H1 (cell line): ENCODE measurements at regions not wholly inside any gene's neighbourhood (a gene's known extent, or its start where the extent isn't known, plus 50 kb on each side); places are given as distances from the start of the nearest gene placed in this dataset.

ENCODE experiments used
- CTCF ChIA-PET: fragments of 300-600 bp; sonication (Branson Sonifier 250); formaldehyde crosslinking; loops from one replicate; lab custom pipeline; 2021; ENCODE audit not compliant: partially characterized antibody; lab: Charles Lee
- POLR2A ChIA-PET: fragments of 300-600 bp; sonication (Branson Sonifier 250); formaldehyde crosslinking; loops from one replicate; lab custom pipeline; 2021; ENCODE audit warnings: inconsistent platforms; ENCODE audit not compliant: partially characterized antibody; lab: Charles Lee
- DNase-seq, 2 experiments: peaks; one replicate each; pipeline versions ENCODE4 v3.0.0 to v3.0.0-alpha.2; 2010 to 2022; ENCODE audit warnings: low spot score in 2 of 2, low read depth in 1 of 2, mixed read lengths in 1 of 2
- FAIRE-seq: peaks from 2 replicates; lab custom pipeline; 2011; peaks lifted over from hg19 to GRCh38; lab: Jason Lieb, UNC
- H2AFZ ChIP-seq: 2 replicates; pipeline ENCODE4 v1.8.1; 2012; ENCODE audit warnings: low read length, inconsistent platforms
- H2AK5ac ChIP-seq: 2 replicates; pipeline ENCODE4 v1.6.1; 2013; ENCODE audit warnings: low read depth, low read length
- H2BK120ac ChIP-seq: replicated peaks from 2 replicates; pipeline ENCODE3; 2013; ENCODE audit warnings: low read depth, low read length, inconsistent platforms
- H2BK12ac ChIP-seq: 2 replicates; pipeline ENCODE4 v1.6.1; 2013; ENCODE audit warnings: low read depth, low read length
- H2BK15ac ChIP-seq: 2 replicates; pipeline ENCODE4 v1.6.1; 2013; ENCODE audit warnings: low read length
- H2BK20ac ChIP-seq: 2 replicates; pipeline ENCODE4 v1.6.1; 2013; ENCODE audit warnings: low read length
- H2BK5ac ChIP-seq: 2 replicates; pipeline ENCODE4 v1.6.1; 2013; ENCODE audit warnings: low read depth, low read length
- H3K14ac ChIP-seq: 2 replicates; pipeline ENCODE4 v1.6.1; 2013; ENCODE audit warnings: inconsistent platforms; ENCODE audit not compliant: insufficient read length
- H3K18ac ChIP-seq: 2 replicates; pipeline ENCODE4 v1.6.1; 2013; ENCODE audit warnings: low read length; ENCODE audit errors: extremely low read depth
- H3K23ac ChIP-seq: 2 replicates; pipeline ENCODE4 v1.6.1; 2013; ENCODE audit warnings: inconsistent platforms; ENCODE audit not compliant: insufficient read length
- H3K23me2 ChIP-seq: 2 replicates; pipeline ENCODE4 v1.6.1; 2013; ENCODE audit warnings: low read depth, low read length
- H3K27ac ChIP-seq: 2 replicates; pipeline ENCODE4 v1.6.1; 2011; ENCODE audit warnings: low read depth, low read length, inconsistent platforms
- H3K27me3 ChIP-seq, 4 experiments: replicated peaks in 1 of 4; 1 replicate in 1 of 4; 2 replicates in 3 of 4; pipeline versions ENCODE4 v1.6.1 to v1.8.1; 2011 to 2013; ENCODE audit warnings: low read length in 3 of 4, mild to moderate bottlenecking in 3 of 4, inconsistent platforms in 2 of 4, mixed read lengths in 2 of 4, moderate library complexity in 1 of 4; ENCODE audit not compliant: control insufficient read depth in 3 of 4, insufficient read depth in 3 of 4; ENCODE audit errors: extremely low read depth in 1 of 4
- H3K36me3 ChIP-seq, 4 experiments: 2 replicates each; pipeline versions ENCODE4 v1.6.1 to v1.8.1; 2011 to 2013; ENCODE audit warnings: mild to moderate bottlenecking in 4 of 4, low read length in 3 of 4, moderate library complexity in 2 of 4, control low read depth in 1 of 4, inconsistent platforms in 1 of 4; ENCODE audit not compliant: insufficient read depth in 4 of 4, control insufficient read depth in 2 of 4
- H3K4ac ChIP-seq: replicated peaks from 2 replicates; pipeline ENCODE3; 2013; ENCODE audit warnings: low read length, low read depth, mixed read lengths, inconsistent platforms; ENCODE audit not compliant: insufficient read length
- H3K4me1 ChIP-seq, 4 experiments: replicated peaks in 1 of 4; 1 replicate in 1 of 4; 2 replicates in 3 of 4; pipeline versions ENCODE4 v1.6.1 to v1.8.1; 2011 to 2013; ENCODE audit warnings: low read length in 3 of 4, inconsistent platforms in 2 of 4, mixed read lengths in 1 of 4; ENCODE audit not compliant: insufficient read depth in 4 of 4, control insufficient read depth in 3 of 4
- H3K4me2 ChIP-seq, 2 experiments: 2 replicates each; pipeline versions ENCODE4 v1.6.1 to v1.8.1; 2011 to 2013; ENCODE audit warnings: low read depth in 2 of 2, low read length in 2 of 2, control low read depth in 1 of 2, inconsistent platforms in 1 of 2, mild to moderate bottlenecking in 1 of 2; ENCODE audit not compliant: insufficient read depth in 1 of 2
- H3K4me3 ChIP-seq, 4 experiments: fragments of 200-600, 300-600 bp in 1 of 4; sonication (generic), shearing (Covaris generic), sonication (Bioruptor Twin) in 1 of 4; 2 replicates each; pipeline versions ENCODE4 v1.5.1 to v1.8.1; 2011 to 2016; ENCODE audit warnings: low read length in 4 of 4, low read depth in 3 of 4, control low read depth in 2 of 4, inconsistent platforms in 2 of 4, mild to moderate bottlenecking in 2 of 4, mixed read lengths in 1 of 4, moderate library complexity in 1 of 4; ENCODE audit not compliant: insufficient read depth in 2 of 4; ENCODE audit errors: extremely low read depth in 1 of 4
- H3K56ac ChIP-seq: replicated peaks from 2 replicates; pipeline ENCODE3; 2013; ENCODE audit warnings: low read depth, mild to moderate bottlenecking, mixed read lengths, low read length, inconsistent platforms; ENCODE audit not compliant: insufficient read length
- H3K79me1 ChIP-seq: 2 replicates; pipeline ENCODE4 v1.6.1; 2013; ENCODE audit warnings: low read depth, low read length, control low read depth
- H3K79me2 ChIP-seq, 2 experiments: 2 replicates each; pipeline versions ENCODE4 v1.6.1 to v1.8.1; 2012 to 2013; ENCODE audit warnings: low read length in 2 of 2, mild to moderate bottlenecking in 2 of 2, inconsistent platforms in 1 of 2; ENCODE audit not compliant: insufficient read depth in 2 of 2, control insufficient read depth in 1 of 2
- H3K9ac ChIP-seq, 4 experiments: replicated peaks in 1 of 4; 1 replicate in 1 of 4; 2 replicates in 3 of 4; pipeline versions ENCODE4 v1.6.1 to v1.8.1; 2011 to 2013; ENCODE audit warnings: low read depth in 3 of 4, low read length in 3 of 4, control low read depth in 2 of 4, mild to moderate bottlenecking in 2 of 4, moderate library complexity in 2 of 4, inconsistent platforms in 1 of 4; ENCODE audit errors: extremely low read depth in 1 of 4
- H3K9me3 ChIP-seq, 2 experiments: 2 replicates each; pipeline versions ENCODE4 v1.6.1 to v1.8.1; 2012 to 2013; ENCODE audit warnings: mild to moderate bottlenecking in 2 of 2, moderate library complexity in 2 of 2, control low read depth in 1 of 2, inconsistent platforms in 1 of 2, low read depth in 1 of 2, low read length in 1 of 2, mixed read lengths in 1 of 2; ENCODE audit not compliant: insufficient read depth in 2 of 2
- H4K20me1 ChIP-seq, 2 experiments: replicated peaks in 1 of 2; 2 replicates each; pipeline versions ENCODE3 to v1.8.1; 2011 to 2013; ENCODE audit warnings: inconsistent platforms in 2 of 2, low read length in 2 of 2, mild to moderate bottlenecking in 1 of 2; ENCODE audit not compliant: insufficient read depth in 2 of 2, control insufficient read depth in 1 of 2
- H4K5ac ChIP-seq: 2 replicates; pipeline ENCODE4 v1.6.1; 2013; ENCODE audit warnings: low read length, low read depth, mixed read lengths, inconsistent platforms; ENCODE audit not compliant: insufficient read length
- H4K8ac ChIP-seq: 2 replicates; pipeline ENCODE4 v1.8.0; 2013; ENCODE audit warnings: mild to moderate bottlenecking, moderate library complexity, low read length, inconsistent platforms; ENCODE audit not compliant: insufficient read depth; ENCODE audit errors: extremely low read depth
- H4K91ac ChIP-seq: replicated peaks from 2 replicates; pipeline ENCODE3; 2013; ENCODE audit warnings: low read length, mixed read lengths, inconsistent platforms; ENCODE audit not compliant: insufficient read length
- ASH2L ChIP-seq: fragments of 200-600, 300-600 bp; sonication (generic); IDR thresholded peaks from one replicate; pipeline ENCODE4 v1.7.1; 2017; ENCODE audit warnings: low read length
- BACH1 ChIP-seq: IDR thresholded peaks from 2 replicates; pipeline ENCODE4 v1.6.1; 2012; ENCODE audit warnings: low read length, improper control_type of control experiment
- BCL11A ChIP-seq, 2 experiments: IDR thresholded peaks; one replicate each; pipeline ENCODE4 v1.6.1; 2011; ENCODE audit warnings: low read depth in 2 of 2, low read length in 2 of 2, mild to moderate bottlenecking in 2 of 2
- EZH2 ChIP-seq: fragments of 200-600 bp; sonication (generic); IDR thresholded peaks from 2 replicates; pipeline ENCODE4 v1.7.1; 2012; ENCODE audit warnings: low read depth, mild to moderate bottlenecking, moderate library complexity, low read length, inconsistent platforms; ENCODE audit not compliant: severe bottlenecking
- GABPA ChIP-seq: IDR thresholded peaks from 2 replicates; pipeline ENCODE4 v1.6.1; 2011; ENCODE audit warnings: mild to moderate bottlenecking, low read length, moderate library complexity, borderline replicate concordance; ENCODE audit not compliant: insufficient read depth
- KDM4A ChIP-seq: IDR thresholded peaks from one replicate; pipeline ENCODE4 v1.7.1; 2012; ENCODE audit warnings: low read depth, mild to moderate bottlenecking, moderate library complexity, low read length, inconsistent platforms; ENCODE audit not compliant: severe bottlenecking
- KDM5A ChIP-seq: fragments of 200-600 bp; IDR thresholded peaks from 2 replicates; pipeline ENCODE4 v1.7.1; 2012; ENCODE audit warnings: mild to moderate bottlenecking, low read length, inconsistent platforms, mixed read lengths
- SIRT6 ChIP-seq: IDR thresholded peaks from one replicate; pipeline ENCODE4 v1.7.1; 2012; ENCODE audit warnings: low read length, inconsistent platforms
- SP1 ChIP-seq: IDR thresholded peaks from 2 replicates; pipeline ENCODE4 v1.6.1; 2011; ENCODE audit warnings: low read depth, low read length
- SRF ChIP-seq: IDR thresholded peaks from 2 replicates; pipeline ENCODE4 v1.6.1; 2011; ENCODE audit warnings: mild to moderate bottlenecking, low read depth, low read length, moderate library complexity
- SUZ12 ChIP-seq: fragments of 200-600 bp; sonication (generic); IDR thresholded peaks from 2 replicates; pipeline ENCODE4 v1.6.1; 2012; ENCODE audit warnings: mild to moderate bottlenecking, inconsistent platforms, low read length, moderate library complexity, mixed read lengths
- WGBS, 2 experiments: shearing (Covaris generic) in 1 of 2; methylation state at CpG; one replicate each; pipeline versions ENCODE4 v1.1.6 to v1.1.7; 2013 to 2015; ENCODE audit warnings: low lambda C conversion rate in 2 of 2, mixed read lengths in 2 of 2, inconsistent platforms in 1 of 2, low coverage in 1 of 2, missing lambda C conversion rate in 1 of 2; ENCODE audit not compliant: insufficient replicate concordance in 2 of 2, insufficient coverage in 1 of 2, insufficient read length in 1 of 2; ENCODE audit errors: extremely low coverage in 1 of 2, missing lambda C conversion rate in 1 of 2; 5-methylcytosine and 5-hydroxymethylcytosine counted together
- TF ChIP-seq, protein P1 (sequence below): IDR thresholded peaks from 2 replicates; pipeline ENCODE4 v1.6.1; 2012; ENCODE audit warnings: inconsistent platforms

DNA sequence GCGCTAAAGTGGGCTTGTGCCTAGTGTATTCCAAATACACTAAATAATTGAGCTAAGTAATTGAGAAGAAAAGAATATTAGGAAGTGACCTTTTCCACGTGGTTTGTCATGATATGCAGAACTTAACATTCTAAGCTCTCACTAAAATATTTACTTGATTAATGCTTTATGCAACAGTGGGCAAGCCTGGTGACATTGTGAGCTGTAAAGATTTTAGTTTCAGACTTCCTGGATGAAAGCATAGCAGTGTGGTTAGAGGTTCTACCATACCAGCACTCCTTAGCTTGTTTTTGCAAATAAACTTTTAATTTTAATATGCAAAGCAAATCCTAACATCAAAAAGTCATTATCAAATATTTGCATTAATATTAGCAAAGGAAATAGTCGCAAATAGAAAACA lies 1065.1 kb upstream of the SPRY2 start:
- Histone ChIP-seq H4K20me1 (no peaks in the 10 kb centered on the region), H3K27me3 (no peaks in the 10 kb centered on the region), H2AK5ac (no peak overlapping the region), H4K91ac (no peak overlapping the region), H3K23ac (no peak overlapping the region), H3K9me3 (no peaks in the 10 kb centered on the region), H3K4ac (no peak overlapping the region), H3K79me1 (no peaks in the 10 kb centered on the region), H3K18ac (no peak overlapping the region), H2BK5ac (no peak overlapping the region), H3K36me3 (no peaks in the 10 kb centered on the region), H4K8ac (no peak overlapping the region), H3K79me2 (no peaks in the 10 kb centered on the region), H2BK12ac (no peak overlapping the region), H2BK120ac (no peak overlapping the region), H4K5ac (no peak overlapping the region), H3K56ac (no peak overlapping the region), H3K27ac (no peak overlapping the region), H3K23me2 (no peaks in the 10 kb centered on the region), H3K4me2 (no peak overlapping the region), H2BK15ac (no peak overlapping the region), H3K14ac (no peak overlapping the region), H2BK20ac (no peak overlapping the region), H3K9ac (no peak overlapping the region), H3K4me3 (no peak overlapping the region), H2AFZ (no peak overlapping the region), H3K4me1 (no peaks in the 10 kb centered on the region)
- WGBS, 2 experiments = 75% methylated on average over 3 of the region's 3 CpGs; no CpG with 5 or more reads in 1 of the 2 experiments
- ChIA-PET CTCF (interaction anchor here (0.8 kb wide), 1 partner anchor 11 kb away, joined by 4 read pairs; no protein-coding TSS in a partner anchor), POLR2A (no interaction called here)
- no peak for FAIRE-seq
- no peak for DNase-seq
- TF ChIP-seq SP1 (no peak), KDM4A (no peak), SIRT6 (no peak), GABPA (no peak), BACH1 (no peak), SUZ12 (no peak), SRF (no peak), KDM5A (no peak), ASH2L (no peak), EZH2 (no peak), BCL11A (IDR thresholded peaks at IDR 0.05; ENCODE audit: low read depth in 2 of 2, low read length in 2 of 2) (no peak)
- TF ChIP-seq, protein P1, sequence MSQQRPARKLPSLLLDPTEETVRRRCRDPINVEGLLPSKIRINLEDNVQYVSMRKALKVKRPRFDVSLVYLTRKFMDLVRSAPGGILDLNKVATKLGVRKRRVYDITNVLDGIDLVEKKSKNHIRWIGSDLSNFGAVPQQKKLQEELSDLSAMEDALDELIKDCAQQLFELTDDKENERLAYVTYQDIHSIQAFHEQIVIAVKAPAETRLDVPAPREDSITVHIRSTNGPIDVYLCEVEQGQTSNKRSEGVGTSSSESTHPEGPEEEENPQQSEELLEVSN = no peak
